ENCODE measurements at regions not wholly inside any gene's neighbourhood (a gene's known extent, or its start where the extent isn't known, plus 50 kb on each side); places are given as distances from the start of the nearest gene placed in this dataset.

DNA sequence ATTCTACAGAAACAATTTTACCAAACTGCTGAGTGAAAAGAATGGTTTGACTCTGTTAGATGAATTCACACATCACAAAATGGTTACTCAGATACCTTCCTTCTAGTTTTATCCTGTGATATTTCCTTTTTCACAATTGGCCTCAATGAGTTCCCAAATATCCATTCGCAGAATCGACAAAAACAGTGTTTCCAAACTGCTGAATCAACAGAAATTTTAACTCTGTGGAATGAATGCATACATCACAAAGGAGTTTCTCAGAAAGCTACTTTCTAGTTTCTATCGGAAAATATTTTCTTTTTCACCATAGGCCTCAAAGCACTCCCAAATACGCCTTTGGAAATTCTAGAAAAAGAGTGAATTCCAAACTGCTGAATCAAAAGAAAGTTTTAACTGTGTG lies 525.0 kb downstream of the ALG10 start:
- TF ChIP-seq, protein P1, sequence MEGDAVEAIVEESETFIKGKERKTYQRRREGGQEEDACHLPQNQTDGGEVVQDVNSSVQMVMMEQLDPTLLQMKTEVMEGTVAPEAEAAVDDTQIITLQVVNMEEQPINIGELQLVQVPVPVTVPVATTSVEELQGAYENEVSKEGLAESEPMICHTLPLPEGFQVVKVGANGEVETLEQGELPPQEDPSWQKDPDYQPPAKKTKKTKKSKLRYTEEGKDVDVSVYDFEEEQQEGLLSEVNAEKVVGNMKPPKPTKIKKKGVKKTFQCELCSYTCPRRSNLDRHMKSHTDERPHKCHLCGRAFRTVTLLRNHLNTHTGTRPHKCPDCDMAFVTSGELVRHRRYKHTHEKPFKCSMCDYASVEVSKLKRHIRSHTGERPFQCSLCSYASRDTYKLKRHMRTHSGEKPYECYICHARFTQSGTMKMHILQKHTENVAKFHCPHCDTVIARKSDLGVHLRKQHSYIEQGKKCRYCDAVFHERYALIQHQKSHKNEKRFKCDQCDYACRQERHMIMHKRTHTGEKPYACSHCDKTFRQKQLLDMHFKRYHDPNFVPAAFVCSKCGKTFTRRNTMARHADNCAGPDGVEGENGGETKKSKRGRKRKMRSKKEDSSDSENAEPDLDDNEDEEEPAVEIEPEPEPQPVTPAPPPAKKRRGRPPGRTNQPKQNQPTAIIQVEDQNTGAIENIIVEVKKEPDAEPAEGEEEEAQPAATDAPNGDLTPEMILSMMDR (conservative IDR thresholded peaks at IDR 0.05; ENCODE audit: low read length): no peak
- TF ChIP-seq EZH2phosphoT487 (IDR thresholded peaks at IDR 0.05; ENCODE audit: borderline replicate concordance, low read depth, low read length): no peak

All from OCI-LY7 (cell line).